ENCODE measurements at regions not wholly inside any gene's neighbourhood (a gene's known extent, or its start where the extent isn't known, plus 50 kb on each side); places are given as distances from the start of the nearest gene placed in this dataset.

- POLR2A ChIA-PET: interaction anchor here (1.2 kb wide), 1 partner anchor 11 kb away, joined by 5 read pairs; no protein-coding TSS in a partner anchor
Observed at GRCh38 chr4:58209001-58209400, 1098.8 kb upstream of the IGFBP7 start.

GRCh38 chr4:58205446-58206235 is 1095.5 kb upstream of the IGFBP7 start:
- Histone ChIP-seq H3K9me3 (ENCODE audit: low read length) (no peaks in the 10 kb centered on the region), H3K36me3 (ENCODE audit: insufficient read depth, low read length) (no peaks in the 10 kb centered on the region), H3K79me2 (ENCODE audit: insufficient read depth, low read depth, low read length) (no peaks in the 10 kb centered on the region), H2AFZ (ENCODE audit: low read length) (no peak overlapping the region), H3K27ac (ENCODE audit: low read depth, low read length, poor library complexity, severe bottlenecking) (no peak overlapping the region), H3K4me1 (ENCODE audit: insufficient read depth, low read length, poor library complexity, severe bottlenecking) (no peaks in the 10 kb centered on the region), H3K4me2 (ENCODE audit: low read length) (no peak overlapping the region), H4K20me1 (ENCODE audit: insufficient read depth, low read length) (no peaks in the 10 kb centered on the region), H3K9me2 (ENCODE audit: insufficient read depth, low read length) (no peaks in the 10 kb centered on the region), H3K4me3 (ENCODE audit: low read depth, low read length, poor library complexity, severe bottlenecking) (no peak overlapping the region)
- no TSS peak for BruUV-seq (replicated peaks)
- POLR2A ChIA-PET: no interaction called here
- TF ChIP-seq CTCF (conservative IDR thresholded peaks at IDR 0.05; ENCODE audit: low read length): no peak
- TF ChIP-seq EZH2phosphoT487 (IDR thresholded peaks at IDR 0.05; ENCODE audit: borderline replicate concordance, low read depth, low read length): no peak
- CTCF ChIA-PET (ENCODE audit: unreplicated experiment): no interaction called here
- intact Hi-C loops (cut with micrococcal nuclease; ENCODE audit: unreplicated experiment): no loop called here
- no peak for DNase-seq (ENCODE audit: low spot score)

More at GRCh38 chr4:58209001-58209400, 1098.8 kb upstream of the IGFBP7 start:
- H3K79me2 ChIP-seq (ENCODE audit: insufficient read depth, low read depth, low read length): no peaks in the 10 kb centered on the region
- H3K4me1 ChIP-seq (ENCODE audit: insufficient read depth, low read length, poor library complexity, severe bottlenecking): no peaks in the 10 kb centered on the region
- no peak overlapping the region for H2AFZ ChIP-seq (ENCODE audit: low read length)
- no peak for TF ChIP-seq EZH2phosphoT487 (IDR thresholded peaks at IDR 0.05; ENCODE audit: borderline replicate concordance, low read depth, low read length)
- TF ChIP-seq CTCF (conservative IDR thresholded peaks at IDR 0.05; ENCODE audit: low read length): no peak
- no TSS peak for BruUV-seq (replicated peaks)
- no peak overlapping the region for H3K4me3 ChIP-seq (ENCODE audit: low read depth, low read length, poor library complexity, severe bottlenecking)
- no peak for DNase-seq (ENCODE audit: low spot score)
- H3K4me2 ChIP-seq (ENCODE audit: low read length): no peak overlapping the region
- H3K36me3 ChIP-seq (ENCODE audit: insufficient read depth, low read length): no peaks in the 10 kb centered on the region
- no peak overlapping the region for H3K27ac ChIP-seq (ENCODE audit: low read depth, low read length, poor library complexity, severe bottlenecking)
- CTCF ChIA-PET (ENCODE audit: unreplicated experiment): no interaction called here
- no peaks in the 10 kb centered on the region for H3K9me3 ChIP-seq (ENCODE audit: low read length)
- H4K20me1 ChIP-seq (ENCODE audit: insufficient read depth, low read length): no peaks in the 10 kb centered on the region
- intact Hi-C loops (cut with micrococcal nuclease; ENCODE audit: unreplicated experiment): no loop called here
- H3K9me2 ChIP-seq (ENCODE audit: insufficient read depth, low read length): no peaks in the 10 kb centered on the region

GRCh38 chr4:58192217-58192616 is 1082.0 kb upstream of the IGFBP7 start:
- Histone ChIP-seq H3K4me3 (ENCODE audit: low read depth, low read length, poor library complexity, severe bottlenecking) (no peak overlapping the region), H4K20me1 (ENCODE audit: insufficient read depth, low read length) (no peaks in the 10 kb centered on the region), H3K27ac (ENCODE audit: low read depth, low read length, poor library complexity, severe bottlenecking) (no peak overlapping the region), H3K4me2 (ENCODE audit: low read length) (no peak overlapping the region), H2AFZ (ENCODE audit: low read length) (no peak overlapping the region), H3K79me2 (ENCODE audit: insufficient read depth, low read depth, low read length) (no peaks in the 10 kb centered on the region), H3K36me3 (ENCODE audit: insufficient read depth, low read length) (no peaks in the 10 kb centered on the region), H3K9me3 (ENCODE audit: low read length) (no peaks in the 10 kb centered on the region), H3K9me2 (ENCODE audit: insufficient read depth, low read length) (no peaks in the 10 kb centered on the region), H3K4me1 (ENCODE audit: insufficient read depth, low read length, poor library complexity, severe bottlenecking) (no peaks in the 10 kb centered on the region)
- intact Hi-C loops (cut with micrococcal nuclease; ENCODE audit: unreplicated experiment): no loop called here
- no TSS peak for BruUV-seq (replicated peaks)
- TF ChIP-seq EZH2phosphoT487 (IDR thresholded peaks at IDR 0.05; ENCODE audit: borderline replicate concordance, low read depth, low read length) (no peak), CTCF (conservative IDR thresholded peaks at IDR 0.05; ENCODE audit: low read length) (no peak)
- CTCF ChIA-PET (ENCODE audit: unreplicated experiment): no interaction called here
- POLR2A ChIA-PET: no interaction called here
- no peak for DNase-seq (ENCODE audit: low spot score)
